ENCODE measurements at regions not wholly inside any gene's neighbourhood (a gene's known extent, or its start where the extent isn't known, plus 50 kb on each side); places are given as distances from the start of the nearest gene placed in this dataset.
"Not testable (repeated sequence)": the region's sequence is repeated elsewhere in the genome, so short reads cannot be mapped to it uniquely, and the experiment has no call there.

- DNase-seq (ENCODE audit: low read depth): no peak
Observed at GRCh38 chr3:147237991-147238390, 168.4 kb downstream of the ZIC4 start.

DNA sequence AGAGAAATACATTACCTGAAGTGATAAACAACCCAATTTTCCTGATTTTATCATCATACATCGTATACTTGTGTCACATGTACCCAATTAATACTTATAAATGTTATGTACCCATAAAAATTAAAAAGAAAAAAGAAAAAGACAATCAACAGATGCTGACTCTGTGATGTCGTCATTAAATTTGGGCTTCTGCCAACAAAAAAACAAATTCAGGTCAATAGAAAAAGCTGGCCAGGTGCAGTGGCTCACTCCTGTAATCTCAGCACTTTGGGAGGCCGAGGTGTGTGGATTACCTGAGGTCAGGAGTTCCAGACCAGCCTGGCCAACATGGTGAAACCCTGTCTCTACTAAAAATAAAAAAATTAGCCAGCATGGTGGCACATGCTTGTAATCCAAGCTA is 174.4 kb downstream of the ZIC4 start:
- not testable (repeated sequence) for DNase-seq (ENCODE audit: low read depth)

DNA sequence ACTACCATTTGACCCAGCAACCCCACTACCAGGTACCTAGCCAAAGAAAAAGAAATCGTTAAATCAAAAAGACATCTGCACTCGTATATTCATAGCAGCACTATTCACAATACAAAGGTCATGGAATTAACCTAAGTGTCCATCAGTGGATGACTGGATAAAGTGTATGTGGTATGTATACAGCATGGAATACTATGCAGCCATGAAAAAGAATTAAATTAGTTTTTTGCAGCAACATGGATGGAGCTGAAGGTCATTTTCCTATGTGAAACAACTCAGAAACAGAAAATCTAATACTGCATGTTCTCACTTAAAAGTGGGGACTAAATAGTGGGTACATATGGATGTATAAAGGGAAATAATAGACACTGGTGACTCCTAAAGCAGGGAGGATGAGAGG is 175.2 kb downstream of the ZIC4 start:
- DNase-seq (ENCODE audit: low read depth): no peak

DNA sequence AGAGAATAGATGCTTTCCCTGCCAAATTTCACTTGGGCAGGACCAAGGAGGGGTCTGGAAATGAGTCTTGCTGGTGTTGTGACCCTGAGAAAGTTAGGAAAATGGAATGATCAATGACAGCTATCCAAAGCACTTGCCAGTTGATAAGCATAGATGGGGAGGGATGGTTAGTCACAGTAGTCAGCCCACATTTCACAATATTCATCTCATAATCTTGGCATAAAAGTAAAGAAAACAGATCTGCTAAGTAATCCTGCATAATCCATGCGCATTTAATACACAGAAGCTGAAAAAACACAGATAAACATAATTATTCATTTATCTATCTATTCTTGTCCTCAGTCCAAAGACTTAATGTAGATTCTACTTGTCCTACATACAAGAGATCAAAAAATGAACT is 184.1 kb downstream of the ZIC4 start:
- no peak for DNase-seq (ENCODE audit: low read depth)

DNA sequence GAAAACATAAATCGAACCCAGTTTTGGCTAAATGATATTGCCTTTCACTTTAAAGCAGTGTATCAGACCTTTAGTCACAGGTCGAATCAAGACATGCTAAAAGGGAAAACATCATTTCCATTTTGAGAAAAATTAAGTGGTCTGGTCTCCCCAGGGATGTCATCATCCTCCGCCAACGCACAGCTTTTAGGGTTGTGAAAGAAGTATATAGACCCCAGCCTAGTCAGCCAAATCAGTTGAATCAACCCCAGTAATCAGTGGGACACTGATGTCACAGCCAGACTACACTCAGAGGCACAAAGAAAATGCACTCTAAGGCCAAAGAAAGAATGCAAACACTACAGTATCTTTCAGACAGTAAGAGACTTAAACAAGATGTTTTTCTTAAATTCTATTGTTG is 187.4 kb downstream of the ZIC4 start:
- no peak for DNase-seq (ENCODE audit: low read depth)

DNA sequence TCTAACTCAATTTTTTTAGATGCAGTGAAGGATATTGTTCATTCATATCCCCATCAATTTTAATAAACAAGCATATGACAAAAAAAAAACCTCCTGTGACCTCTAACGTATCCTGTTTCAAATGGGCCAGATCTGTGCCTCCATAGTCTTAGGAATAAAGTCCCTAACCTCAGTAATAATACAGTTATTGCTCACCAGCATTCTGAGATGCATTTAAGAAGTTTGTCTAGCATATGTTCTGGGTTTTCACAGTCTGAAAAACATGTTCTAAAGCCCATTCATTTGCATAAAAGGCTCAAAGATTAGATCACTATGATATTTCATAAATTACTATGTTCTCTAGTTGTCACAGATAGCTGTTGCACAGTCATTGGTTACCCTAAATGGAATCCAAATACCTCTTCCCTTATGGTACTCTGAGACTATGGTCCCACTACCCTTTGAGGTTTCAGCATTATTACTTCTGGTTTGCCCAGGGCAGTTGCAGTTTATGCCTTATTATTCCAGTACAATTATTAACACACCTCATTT is 190.1 kb downstream of the ZIC4 start:
- DNase-seq (ENCODE audit: low read depth): no peak

DNA sequence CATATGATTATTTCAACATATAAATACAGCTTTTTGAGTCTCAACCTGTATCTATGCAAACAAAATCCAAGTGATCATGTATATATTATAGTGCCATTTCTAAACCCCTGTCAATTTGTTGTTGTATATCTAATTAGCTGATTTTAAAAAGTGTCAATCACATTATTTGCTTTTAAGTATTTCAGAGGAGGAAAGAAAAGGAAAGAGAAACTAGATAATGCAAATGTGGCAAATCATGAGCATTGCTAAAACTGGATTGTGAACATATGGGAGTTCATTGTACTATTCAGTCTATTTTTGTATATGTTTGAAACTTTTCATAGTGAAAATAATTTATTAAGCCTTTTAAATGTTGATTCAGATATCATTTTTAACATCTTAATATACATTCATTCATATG is 190.7 kb downstream of the ZIC4 start:
- DNase-seq (ENCODE audit: low read depth): no peak

- DNase-seq (ENCODE audit: low read depth): no peak
Observed at GRCh38 chr3:147213633-147214032, 192.7 kb downstream of the ZIC4 start.

GRCh38 chr3:147210676-147211075 is 195.7 kb downstream of the ZIC4 start:
- no peak for DNase-seq (ENCODE audit: low read depth)

DNA sequence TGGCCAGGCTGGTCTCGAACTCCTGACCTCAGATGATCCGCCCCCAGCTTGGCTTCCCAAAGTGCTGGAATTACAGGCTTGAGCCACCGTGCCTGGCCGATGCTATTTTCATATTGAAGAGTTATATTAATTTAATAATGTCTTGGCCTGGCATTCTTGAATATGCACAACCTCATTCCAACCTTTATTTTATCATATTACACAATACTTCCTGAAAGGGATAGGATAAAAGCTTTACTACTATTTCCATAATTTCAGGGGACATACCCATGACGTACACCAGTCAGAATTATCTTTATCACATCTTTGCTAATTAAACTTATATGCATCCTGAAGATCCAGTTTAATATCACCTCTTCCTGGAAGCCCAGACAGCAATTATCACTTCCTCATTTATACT is 205.3 kb downstream of the ZIC4 start:
- no peak for DNase-seq (ENCODE audit: low read depth)

- DNase-seq (ENCODE audit: low read depth): no peak
Observed at GRCh38 chr3:147200545-147200944, 205.8 kb downstream of the ZIC4 start.

- no peak for DNase-seq (ENCODE audit: low read depth)
Observed at GRCh38 chr3:147197739-147198138, 208.6 kb downstream of the ZIC4 start.

GRCh38 chr3:147195887-147196286 is 210.5 kb downstream of the ZIC4 start:
- no peak for DNase-seq (ENCODE audit: low read depth)

DNA sequence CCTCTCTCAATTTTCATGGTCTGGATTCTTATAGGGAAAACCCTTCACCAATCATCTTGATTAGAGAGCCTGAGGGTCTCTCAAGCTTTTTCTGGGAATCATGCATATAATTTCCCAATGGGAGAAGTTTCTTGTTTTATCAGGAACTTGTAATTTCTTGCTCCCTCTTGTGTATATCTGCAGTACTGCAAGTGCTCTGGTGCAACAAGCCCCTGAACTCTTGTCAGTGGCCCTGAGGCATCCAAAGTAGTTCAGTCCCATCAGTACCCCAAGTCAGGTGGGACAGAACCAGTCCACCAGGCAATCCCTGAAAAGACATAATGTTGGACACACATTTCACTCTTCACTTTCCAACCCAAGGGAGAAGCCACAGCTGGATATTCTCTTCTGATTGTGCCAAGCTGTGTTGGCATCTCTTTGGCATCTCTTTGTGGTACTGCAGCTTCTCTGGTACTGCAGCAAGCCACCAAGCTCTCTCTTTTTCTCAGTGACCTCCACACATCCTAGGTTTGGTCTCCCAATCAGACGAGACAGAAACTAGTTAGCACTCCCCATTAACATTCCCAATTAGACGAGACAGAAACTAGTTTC is 214.5 kb downstream of the ZIC4 start:
- DNase-seq (ENCODE audit: low read depth): peak; percentile 49

DNA sequence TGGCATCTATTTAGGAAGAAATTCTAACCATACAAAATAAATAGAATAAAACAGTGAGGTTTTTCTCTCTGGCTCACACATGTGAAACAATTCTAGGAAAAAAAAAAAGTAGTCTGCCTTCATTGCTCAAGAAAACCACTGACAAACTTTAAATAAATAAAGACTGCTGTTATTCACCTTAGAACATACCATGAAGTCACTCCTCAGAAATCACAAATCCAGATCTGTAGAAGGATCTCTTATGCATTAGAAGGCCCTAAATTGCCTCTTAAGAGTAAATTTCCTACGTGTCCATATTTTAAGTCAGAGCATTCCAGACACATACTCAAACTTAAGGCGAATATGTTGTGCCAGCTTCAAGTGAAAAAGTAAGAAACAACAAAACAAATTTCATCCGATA is 217.3 kb downstream of the ZIC4 start:
- DNase-seq (ENCODE audit: low read depth): no peak

- DNase-seq (ENCODE audit: low read depth): no peak
Observed at GRCh38 chr3:147187687-147188086, 218.7 kb downstream of the ZIC4 start.

- no peak for DNase-seq (ENCODE audit: low read depth)
Observed at GRCh38 chr3:147185781-147186180, 220.6 kb downstream of the ZIC4 start.

DNA sequence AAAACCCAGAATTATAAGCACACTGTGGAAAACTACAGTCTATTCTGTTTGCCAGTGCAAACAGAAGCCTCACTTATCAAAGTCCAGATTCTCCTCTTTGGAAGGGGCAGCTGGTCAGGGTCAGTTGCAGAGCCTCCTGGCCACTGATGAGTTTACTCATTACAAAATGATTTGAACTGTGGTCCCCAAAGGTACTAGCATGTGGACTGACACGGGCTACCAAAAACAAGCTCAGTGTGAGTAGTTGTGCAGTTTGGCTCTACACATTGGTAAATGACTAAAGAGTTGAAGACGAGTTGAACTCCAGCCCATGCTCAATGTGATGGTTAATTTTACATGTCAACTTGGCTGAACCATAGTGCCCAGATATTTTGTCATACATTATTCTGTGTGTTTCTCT is 221.5 kb downstream of the ZIC4 start:
- no peak for DNase-seq (ENCODE audit: low read depth)

GRCh38 chr3:147173257-147173656 is 233.1 kb downstream of the ZIC4 start:
- DNase-seq (ENCODE audit: low read depth): no peak

DNA sequence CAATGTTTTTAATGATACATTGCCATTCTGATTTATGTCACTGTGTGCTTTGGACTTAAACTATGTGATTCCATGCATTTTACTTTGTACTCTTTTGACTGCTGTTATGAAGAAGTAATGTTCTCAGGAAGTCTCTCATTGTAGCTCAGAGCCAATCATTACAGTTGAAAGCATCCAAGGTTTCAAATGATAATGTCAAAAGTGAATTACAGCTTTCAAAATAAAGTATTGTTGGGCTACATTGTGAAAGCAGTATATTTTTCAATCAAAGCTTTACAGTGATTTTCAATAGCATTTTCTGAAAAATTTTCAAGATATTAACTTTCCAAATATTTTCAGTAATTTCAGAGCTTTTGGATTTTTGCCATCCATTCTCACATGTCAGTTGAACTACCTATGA is 243.6 kb downstream of the ZIC4 start:
- no peak for DNase-seq (ENCODE audit: low read depth)

DNA sequence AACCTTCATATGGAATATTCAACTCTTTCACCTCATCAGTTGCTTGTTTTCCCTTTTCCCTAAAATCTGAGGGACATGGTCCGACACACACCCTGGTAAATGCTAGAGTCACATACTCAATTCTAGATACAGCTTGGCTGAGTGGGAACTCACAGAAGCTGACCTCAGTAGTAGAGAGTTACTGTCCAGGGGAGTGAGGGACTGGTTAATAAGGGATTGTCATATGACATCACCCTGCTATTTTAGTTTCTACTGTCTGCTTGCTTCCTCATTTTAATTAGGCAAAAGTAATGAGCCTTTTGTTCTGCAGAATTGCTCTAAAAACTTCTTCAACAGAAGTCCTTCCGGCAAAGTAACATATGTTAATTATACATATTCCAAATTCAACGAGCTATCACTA is 244.5 kb downstream of the ZIC4 start:
- DNase-seq (ENCODE audit: low read depth): no peak

DNA sequence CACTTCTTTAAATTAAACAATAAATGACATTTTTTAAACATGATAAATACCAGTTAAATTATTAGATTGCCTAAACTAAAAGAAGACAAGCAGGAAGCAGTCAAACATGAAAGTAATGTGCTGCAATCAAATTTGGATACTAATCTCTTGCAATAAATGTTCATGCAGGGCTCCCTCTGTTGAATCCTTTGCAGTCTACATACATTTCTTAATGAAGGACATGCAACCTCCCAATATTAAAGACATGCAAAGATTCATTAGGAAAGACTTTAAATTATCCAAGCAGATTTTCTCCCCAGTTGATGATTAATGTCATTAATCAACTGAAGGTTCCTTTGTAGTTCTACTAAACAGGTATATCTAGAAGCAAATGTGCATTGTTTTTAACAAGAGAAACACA is 245.4 kb downstream of the ZIC4 start:
- DNase-seq (ENCODE audit: low read depth): no peak

DNA sequence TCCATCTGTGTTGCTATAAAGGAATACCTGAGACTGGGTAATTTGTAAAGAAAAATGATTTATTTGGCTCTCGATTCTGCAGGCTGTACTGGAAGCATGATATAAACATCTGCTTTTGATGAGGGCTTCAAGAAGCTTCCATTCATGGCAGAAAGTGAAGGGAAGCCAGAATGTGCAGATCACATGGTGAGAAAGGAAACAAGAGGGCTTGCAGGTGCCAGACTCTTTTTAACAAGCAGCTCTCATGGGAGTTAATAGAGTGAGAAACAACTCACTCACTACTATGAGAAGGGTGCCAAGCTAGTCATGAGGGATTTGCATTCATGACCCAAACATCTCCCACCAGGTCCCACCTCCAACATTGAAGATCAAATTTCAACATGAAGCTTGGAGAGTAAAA is 247.2 kb downstream of the ZIC4 start:
- no peak for DNase-seq (ENCODE audit: low read depth)

GRCh38 chr3:147157631-147158030 is 248.7 kb downstream of the ZIC4 start:
- no peak for DNase-seq (ENCODE audit: low read depth)

DNA sequence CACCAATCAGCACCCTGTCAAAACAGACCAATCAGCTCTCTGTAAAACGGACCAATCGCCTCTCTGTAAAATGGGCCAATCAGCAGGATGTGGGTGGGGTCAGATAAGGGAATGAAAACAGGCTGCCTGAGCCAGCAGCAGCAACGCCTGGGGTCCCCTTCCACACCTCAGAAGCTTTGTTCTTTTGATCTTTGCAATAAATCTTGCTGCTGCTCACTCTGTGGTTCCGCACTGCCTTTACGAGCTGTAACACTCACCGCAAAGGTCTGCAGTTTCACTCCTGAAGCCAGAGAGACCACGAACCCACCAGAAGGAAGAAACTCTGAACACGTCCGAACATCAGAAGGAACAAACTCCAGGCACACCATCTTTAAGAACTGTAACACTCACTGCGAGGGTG is 251.4 kb downstream of the ZIC4 start:
- not testable (repeated sequence) for DNase-seq (ENCODE audit: low read depth)

All from HS-5 (cell line).